Suppressor macrophage (primary cell): ENCODE measurements at regions not wholly inside any gene's neighbourhood (a gene's known extent, or its start where the extent isn't known, plus 50 kb on each side); places are given as distances from the start of the nearest gene placed in this dataset.

ENCODE experiments used
- DNase-seq, 4 experiments: peaks; one replicate each; pipeline ENCODE4 v3.0.0-alpha.2; 2020 to 2022

DNA sequence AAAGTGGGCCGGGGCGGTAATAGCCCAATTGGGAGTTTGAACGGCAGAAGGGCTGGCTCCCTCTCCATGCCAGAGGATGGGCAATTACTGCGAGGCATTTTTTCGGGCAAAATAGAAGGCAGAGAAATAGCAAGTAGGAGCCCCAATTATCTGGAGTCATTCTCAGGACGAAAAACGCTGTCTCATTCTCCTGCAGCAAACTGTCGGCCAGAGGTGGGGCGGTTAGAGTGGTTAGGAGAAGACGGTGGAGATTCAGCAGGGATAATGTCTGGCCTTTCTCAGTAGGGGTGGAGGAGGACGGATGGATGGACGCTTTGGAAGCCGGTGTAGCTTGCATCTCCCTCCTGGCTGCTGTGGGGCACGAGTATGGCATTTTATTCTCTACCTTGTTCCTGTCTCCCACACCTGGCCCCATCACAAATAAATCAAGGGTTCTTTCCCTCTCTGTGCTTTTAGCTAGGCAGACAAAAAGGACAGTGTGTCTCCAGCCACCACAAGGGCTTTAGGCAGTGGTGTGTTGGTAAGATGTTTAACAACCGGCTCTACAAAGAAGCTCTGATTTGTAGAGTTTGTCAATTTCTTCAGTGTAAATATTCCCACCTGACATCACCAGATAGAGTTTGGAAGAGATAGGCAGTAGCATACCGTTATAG, 140.5 kb upstream of the LHX5 start:
- no peak for DNase-seq

GRCh38 chr12:113611652-113612051, 140.0 kb upstream of the LHX5 start:
- no peak for DNase-seq

GRCh38 chr12:113610698-113611097, 139.0 kb upstream of the LHX5 start:
- no peak for DNase-seq

DNA sequence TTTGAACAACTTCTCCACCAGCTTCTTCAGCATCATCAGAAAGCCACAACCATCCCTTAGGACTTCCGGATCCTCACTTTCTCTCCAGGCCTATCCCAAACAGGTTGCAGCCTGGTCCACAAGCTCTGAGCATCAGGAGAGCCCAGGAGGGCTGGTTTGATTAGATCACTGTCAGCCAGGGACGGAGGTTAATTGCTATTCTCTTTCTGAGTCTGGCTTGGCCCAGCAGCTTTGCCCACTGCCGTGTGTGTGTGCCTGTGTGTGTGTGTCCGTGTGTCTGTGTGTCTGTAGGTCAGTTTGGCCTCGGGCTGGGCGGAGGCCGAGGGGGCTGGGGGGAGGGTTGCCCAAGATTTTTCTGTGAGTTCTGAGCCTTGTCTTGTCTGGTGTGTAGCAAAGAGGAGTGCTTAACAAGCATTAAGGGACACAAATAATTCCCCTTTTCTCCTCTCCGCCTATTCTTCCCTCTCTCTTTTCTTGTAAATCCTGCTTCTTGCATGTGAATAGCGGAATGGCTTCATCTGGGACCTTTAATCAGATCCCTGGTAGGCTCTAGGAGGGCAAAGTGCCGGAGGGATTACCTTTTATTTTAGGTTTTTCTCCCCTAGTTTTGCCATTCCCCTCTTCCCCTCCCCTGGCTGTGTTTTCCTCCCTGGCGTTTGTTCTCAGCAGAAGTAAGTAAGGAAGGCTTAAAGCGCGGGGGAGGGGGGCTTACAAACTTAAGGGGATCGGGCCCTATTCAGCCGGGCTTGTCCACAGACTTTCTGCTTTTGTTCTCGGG, 138.2 kb upstream of the LHX5 start:
- no peak for DNase-seq

DNA sequence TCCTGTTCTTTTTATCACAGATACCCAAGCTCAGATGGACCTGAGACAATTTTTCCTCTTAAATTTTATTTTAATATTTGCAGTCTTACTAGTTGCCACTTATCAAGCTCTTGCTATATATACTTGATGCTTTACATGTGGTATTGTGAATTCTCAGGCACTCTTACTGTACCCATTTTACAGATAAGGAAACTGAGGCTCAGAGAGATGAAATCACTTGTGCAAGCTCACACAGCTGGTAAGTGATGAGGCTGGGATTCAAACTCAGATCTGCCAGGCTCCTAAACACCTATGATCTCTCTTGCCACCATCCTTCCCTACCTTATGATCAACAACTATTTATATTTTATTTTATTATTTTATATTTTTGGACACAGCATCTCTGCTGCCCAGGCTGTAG, 133.0 kb upstream of the LHX5 start:
- DNase-seq: no peak

GRCh38 chr12:113601656-113602263, 130.1 kb upstream of the LHX5 start:
- DNase-seq: peak in 1 of 4 experiments; percentile 8

GRCh38 chr12:113598815-113599406, 127.2 kb upstream of the LHX5 start:
- DNase-seq: no peak

GRCh38 chr12:113594967-113595366, 123.3 kb upstream of the LHX5 start:
- DNase-seq: no peak

- DNase-seq: peak; percentile 30 to 73 (median 62)
These were observed 119.9 kb upstream of the LHX5 start for GRCh38 chr12:113591480-113591974.

DNA sequence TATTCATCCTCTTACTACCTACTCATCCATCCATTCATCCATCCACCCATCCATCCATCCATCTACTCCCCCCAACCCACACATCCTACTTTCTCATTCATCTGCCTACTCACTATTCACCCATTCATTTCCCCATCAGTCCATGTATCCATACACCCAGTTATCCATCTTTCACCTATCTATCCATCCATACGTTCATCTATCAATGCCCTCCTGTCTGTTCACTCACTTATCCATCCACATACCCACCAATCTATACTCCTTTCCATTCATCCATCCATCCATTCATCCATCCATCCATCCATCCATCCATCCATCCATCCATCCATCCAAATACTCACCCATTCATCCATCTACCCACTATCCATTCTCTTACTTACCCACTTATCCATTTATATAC, 117.8 kb upstream of the LHX5 start:
- no peak for DNase-seq

DNA sequence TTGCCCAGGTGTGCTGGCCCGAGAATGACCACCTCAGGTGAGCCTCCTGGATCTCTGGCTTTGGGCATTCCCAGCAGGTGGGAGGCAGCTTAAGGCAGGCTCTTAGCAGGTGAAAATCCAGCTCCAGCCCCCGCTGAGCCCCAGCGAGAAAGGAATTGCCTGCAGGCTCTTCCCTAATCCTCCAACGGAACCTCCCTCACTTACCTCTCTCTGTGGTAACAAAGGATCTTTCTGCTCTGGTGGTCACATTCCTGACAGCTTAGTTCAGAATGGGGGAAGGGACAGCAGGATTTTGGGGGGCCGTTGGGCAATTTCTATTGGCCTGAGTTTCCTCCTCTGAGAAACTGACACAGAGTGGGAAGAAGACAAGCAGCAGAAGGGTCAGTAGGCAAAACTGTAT, 116.0 kb upstream of the LHX5 start:
- no peak for DNase-seq

- no peak for DNase-seq
These were observed 114.8 kb upstream of the LHX5 start for GRCh38 chr12:113586461-113586860.

DNA sequence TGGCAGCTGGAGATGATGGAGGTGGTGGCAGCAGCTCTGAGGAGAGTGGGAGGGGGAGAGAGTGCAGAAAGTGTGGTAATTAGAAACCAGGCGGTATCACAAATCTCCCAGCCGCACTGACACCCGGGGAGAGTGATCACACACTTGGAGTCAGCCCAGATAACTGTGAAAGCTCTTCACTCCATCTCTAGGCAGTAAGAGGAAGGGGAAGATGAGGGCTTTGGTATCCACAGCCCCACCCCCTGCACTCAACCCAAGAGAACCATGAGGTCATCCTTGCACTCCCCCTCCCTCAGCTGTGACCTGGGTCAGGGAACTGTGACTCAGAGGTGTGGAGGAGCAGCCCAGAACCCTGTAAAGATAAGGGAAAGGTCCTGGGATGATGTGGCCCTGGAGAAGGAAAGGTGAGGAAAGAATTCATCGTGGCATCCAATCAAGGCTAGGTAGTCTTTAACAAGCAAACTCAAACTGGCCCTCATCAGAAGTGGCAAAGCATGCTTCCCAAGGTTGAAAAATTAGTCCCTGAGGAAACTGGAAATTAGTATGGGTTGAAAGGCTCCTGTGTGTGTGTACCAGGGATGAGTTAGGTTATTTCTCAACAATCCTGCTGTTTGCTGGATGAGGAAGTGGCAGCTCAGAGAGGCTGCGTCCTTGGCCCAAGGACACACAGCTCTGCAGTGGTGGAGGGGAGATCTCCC, 111.0 kb upstream of the LHX5 start:
- DNase-seq: peak in 3 of 4 experiments; percentile 20 to 38 (median 38)

DNA sequence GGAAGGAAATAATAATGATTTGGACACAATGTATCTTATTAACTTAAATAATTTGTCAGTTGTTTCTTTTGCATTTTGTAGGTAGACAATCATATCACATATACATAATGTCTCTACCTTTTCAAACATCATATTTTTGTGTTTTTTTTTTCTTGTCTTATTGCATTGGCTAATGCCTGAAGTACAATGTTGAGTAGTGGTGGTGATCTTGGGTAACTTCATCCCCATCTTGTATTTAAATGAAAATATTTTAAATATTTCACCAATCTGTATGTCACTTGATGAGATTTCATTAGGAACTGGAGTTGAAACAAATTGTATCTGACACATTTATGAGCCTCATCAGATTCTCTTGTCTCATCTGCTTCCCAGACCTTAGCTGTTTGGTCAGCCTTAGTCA, 109.7 kb upstream of the LHX5 start:
- DNase-seq: no peak

DNA sequence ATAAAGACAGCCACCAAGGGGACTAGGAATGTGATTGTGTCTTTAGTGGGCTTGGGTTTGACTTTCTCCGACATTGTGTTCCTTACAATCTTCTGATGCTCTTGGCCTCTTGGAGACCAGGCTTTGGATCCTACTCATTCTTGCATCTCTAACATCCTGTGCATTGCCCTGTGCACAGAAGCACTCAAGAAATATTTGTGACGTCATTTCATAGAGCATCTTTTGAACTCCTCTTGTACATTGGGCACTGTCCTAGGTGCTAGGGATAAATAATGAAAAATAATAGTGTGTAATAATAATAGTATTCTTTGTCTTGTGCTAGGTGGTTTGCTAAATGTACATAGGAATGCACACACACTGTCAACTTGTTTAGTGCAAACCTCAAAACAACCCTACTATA, 108.8 kb upstream of the LHX5 start:
- no peak for DNase-seq

GRCh38 chr12:113577464-113578129, 105.9 kb upstream of the LHX5 start:
- no peak for DNase-seq

DNA sequence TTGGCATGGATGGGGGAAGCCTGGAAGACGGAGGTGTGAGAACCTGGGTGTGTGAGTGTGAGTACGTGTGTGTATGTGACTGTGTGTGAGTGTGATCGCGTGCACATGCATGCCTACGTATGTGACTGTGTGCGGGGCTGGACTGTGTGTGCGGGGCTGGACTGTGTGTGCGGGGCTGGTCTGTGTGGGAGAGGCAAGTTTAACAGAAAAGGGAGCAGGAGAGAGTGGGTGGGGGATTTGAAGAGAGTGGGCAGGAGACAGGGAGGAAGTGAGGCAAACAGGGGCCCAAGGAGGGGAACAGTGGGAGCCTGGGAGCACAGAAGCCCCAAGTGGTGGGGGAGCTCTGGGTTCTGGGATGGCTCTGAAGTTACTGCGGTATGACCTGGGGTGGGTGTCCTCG, 103.7 kb upstream of the LHX5 start:
- DNase-seq: no peak

GRCh38 chr12:113573148-113573547, 101.5 kb upstream of the LHX5 start:
- DNase-seq: no peak

GRCh38 chr12:113571713-113572112, 100.0 kb upstream of the LHX5 start:
- no peak for DNase-seq

DNA sequence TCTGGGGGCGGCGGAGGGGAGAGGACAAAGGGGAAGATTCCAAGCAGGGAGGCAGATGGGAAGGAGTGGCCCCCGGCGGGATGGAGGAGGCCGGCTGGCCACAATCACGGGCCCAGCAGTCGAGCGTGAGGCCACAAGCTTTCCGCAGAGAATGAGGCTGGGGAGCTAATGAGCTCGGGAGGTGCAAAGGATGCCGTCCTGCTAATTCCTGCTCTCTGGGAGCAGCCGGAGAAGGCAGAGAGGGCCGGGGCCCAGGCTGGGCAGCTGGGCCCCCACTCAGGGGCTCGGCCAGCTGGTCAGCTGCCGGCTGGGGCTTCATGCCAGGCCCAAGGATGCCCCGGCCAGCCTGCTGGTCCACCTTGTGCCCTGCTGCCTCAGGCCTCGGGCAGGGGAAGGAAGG, 98.1 kb upstream of the LHX5 start:
- DNase-seq: no peak

DNA sequence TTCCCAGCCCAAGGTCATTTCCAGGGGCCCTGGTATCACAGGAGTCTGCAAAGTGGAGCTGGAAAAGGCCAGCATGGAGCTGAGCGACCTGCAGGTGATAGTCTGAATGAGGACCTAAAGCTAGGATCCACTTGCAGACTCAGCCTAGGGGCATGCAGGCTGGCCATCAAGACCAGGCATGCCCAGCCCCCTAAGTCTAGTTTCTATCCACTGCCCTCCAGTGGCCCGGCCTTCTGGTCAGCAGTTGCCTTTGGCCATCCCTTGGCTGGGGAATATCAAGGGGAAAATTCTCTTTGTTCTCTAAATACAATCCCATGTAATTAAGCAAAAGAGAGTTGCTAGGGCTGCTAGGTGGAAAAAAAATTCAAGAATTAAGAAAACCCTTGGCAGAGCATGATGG, 96.3 kb upstream of the LHX5 start:
- no peak for DNase-seq

DNA sequence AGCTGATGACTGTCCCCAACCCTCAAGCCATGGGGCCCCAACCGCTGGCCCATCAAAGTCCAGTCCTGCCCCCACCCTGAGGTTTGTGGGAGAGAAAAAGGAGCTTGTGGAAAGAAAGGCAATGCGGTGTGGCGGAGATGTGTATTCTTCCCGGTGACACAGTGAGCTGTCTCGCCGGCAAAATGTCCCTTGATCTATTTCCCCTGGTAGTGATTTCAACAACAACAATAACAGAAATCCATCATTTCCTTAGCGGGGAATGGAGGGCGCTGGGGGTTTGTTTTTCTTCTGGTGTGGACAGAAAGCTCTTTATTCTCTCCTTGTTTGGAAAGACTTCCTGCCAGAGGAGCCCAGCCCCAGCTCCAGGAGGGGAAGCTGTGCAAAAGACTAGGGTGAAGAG, 93.7 kb upstream of the LHX5 start:
- no peak for DNase-seq
